Bone marrow (tissue), 2 donors: ENCODE measurements at regions not wholly inside any gene's neighbourhood (a gene's known extent, or its start where the extent isn't known, plus 50 kb on each side); places are given as distances from the start of the nearest gene placed in this dataset.

Experiments
- DNase-seq, 2 donors: peaks; one replicate each; lab custom pipeline; 2025; lab: John Stamatoyannopoulos, UW

DNA sequence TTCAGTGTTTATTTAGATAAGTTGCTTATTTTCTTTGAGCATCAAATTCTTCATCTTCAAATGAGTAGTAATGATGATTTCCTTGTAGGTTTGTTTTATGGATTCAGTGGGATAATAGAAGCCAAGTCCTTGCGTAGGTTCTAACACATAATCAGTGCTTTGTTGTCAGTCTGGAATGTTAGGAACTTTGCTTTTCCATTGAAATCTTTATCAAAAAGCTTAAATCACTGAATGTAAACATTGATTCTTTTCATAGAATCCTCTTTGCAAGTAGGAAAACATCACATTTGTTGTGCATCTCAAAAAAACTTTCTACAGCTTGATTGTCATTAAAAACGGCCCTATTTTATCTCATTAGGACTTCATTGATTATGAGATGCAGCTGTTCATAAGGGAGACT, 490.3 kb upstream of the GOT2 start:
- no peak for DNase-seq

DNA sequence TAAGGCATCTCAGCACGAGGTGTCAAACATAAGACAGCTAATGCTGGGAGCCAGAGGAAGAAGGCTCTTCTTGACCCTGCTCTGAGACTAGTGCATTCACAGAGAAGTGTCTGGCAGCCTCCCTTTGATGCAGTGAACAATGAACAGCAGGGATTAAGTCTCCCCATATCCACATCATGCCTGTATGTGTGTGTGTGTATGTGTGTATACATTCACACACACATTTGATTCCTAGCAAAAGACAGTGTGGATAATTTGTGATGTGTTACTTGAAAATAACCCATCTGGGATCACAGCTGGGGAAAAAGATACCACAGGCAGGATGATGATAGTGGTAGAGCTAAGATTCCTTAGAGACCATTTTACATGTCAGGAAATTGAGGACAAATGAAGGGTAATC, 485.9 kb upstream of the GOT2 start:
- DNase-seq, result no peak

DNA sequence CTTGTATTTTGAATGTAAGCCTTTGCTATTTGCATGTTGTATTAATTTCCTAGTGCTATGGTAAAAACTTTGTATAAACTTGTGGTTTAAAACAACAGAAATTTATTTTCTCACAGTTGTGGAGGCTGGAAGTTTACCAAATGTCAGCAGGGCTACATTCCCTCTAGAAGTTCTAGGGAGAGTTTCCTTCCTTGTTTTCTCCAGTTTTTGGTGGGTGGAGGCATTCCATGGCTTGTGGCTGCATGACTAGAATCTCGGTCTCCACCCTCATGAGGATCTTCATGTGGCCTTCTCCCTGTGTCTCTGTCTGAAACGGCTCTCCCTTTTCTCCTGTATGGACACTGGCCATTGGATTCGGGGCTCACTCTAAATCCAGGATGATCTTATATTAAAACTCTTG, 482.2 kb upstream of the GOT2 start:
- no peak for DNase-seq

DNA sequence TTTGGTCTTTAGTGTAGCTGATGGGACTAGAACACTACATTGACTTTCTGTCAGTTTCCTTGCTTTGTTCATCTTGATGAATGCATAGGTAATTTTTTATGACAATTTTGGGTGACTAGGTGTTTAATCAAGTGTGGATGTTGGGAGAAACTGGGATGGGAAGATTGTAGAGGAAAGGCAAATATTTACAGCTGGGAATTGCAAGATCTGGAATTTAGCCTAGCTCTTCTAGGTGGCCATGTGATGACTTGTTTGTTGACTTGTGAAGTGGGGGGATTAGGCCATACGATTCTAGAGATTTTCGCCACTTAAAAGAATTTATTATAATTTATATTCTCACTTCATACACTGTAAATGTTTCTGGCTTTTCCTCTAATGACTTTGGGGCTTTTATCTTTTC, 480.3 kb upstream of the GOT2 start:
- no peak for DNase-seq

DNA sequence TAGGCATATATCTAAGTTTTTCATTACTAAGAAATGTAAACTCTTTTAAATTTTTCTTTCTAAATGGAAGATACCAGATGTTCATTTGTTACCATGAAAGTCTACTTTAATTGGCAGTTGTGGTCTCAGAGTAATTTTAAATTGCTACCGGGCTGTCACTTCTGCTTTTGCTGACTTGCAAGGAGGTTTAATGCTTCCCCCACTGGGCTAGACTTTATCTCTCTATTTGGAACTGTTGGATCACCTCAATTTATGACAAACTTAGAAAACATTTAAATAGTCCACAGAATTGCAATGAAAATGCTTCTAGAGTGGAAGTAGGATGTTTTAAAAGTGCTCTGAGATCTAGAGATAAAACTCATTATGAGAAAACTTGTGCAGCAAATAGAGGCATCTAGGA, 479.8 kb upstream of the GOT2 start:
- DNase-seq, result no peak

DNA sequence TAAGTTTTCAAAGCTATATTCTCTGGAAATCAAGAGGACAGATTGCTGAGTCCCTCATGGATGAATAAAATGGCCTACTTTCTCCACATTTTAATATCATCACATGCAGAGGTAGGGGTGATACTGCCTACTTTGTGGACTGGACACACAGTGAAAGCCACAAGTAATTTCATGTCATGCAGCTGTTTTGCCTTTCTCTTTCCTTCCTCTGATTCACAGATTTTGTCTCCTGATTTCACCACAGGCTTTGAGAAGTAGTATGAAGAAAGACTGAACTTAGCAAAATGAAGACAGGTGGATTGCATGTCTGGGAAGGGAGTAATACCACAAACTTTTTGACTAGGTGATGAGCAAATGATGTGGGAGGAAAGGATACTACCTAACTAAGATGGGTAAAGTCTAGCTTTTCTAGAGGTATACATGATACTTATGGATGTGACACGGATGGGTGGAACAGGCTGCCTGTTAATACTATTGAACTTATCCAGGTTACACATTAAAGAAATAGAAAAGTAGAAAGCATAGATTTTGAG, 478.4 kb upstream of the GOT2 start:
- DNase-seq, result no peak

DNA sequence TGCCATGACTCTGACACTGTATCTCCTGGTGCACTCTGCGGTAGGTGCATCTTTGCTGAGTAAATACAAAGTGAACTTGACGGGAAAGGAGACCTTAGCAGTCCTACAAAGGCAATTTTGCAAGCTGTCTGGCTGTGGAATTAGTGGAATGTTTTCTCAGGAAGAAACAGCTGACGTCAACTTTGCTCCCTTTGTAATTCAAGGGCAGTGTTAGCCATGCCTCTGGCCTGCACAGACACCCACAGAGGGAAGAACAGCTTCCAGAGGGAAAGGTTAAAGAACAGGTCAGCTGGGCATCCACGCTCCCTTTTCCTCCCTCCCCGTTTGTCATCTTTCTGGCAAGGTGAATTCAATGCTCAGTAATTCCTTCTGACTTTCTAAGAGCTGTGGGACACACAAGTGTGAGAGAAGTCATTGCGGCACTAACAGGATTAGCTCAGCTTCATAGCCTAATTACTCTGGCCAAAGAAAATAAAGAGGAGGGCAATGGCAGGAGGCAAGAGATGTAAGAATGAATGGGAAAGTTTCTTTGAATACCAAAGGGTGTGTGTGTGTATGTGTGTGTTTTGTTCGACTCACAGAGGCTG, 476.9 kb upstream of the GOT2 start:
- no peak for DNase-seq

DNA sequence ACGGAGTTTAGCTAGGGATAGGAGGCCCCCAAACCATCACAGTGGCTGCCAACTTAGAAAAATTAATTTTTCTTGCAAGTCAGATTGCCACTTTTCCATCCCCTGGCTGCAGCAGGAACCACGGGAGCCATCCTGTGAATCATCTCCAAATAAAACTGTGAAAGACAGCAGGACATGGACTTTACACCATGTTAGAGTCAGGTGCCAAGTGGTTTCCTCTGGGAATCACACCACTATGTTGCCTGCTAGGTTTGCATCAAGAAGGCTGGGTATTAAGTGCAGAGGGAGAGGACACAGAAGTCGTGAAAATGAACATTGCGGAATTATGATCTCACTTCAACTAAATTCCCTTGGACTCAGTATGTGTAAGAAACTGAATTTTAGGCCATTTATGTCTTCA, 471.3 kb upstream of the GOT2 start:
- no peak for DNase-seq

DNA sequence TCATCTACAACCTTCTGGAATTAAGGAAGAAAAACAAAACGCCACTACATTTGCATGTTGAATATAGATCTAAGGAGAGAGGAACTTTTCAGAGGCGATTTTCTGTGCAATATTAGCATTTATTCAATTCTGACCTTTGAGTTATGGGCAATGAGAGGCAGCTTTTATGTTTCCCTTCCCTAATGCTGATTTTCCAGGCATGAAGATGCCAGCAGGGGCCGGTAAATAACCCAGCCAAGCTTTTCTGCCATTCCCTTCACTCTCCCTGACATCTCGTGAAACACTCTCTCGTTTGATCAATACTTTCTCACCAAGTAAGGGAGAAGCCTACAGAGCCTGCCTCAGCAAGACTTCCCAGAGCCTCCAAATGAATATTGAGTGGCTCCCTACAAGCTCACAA, 470.5 kb upstream of the GOT2 start:
- DNase-seq, result no peak

DNA sequence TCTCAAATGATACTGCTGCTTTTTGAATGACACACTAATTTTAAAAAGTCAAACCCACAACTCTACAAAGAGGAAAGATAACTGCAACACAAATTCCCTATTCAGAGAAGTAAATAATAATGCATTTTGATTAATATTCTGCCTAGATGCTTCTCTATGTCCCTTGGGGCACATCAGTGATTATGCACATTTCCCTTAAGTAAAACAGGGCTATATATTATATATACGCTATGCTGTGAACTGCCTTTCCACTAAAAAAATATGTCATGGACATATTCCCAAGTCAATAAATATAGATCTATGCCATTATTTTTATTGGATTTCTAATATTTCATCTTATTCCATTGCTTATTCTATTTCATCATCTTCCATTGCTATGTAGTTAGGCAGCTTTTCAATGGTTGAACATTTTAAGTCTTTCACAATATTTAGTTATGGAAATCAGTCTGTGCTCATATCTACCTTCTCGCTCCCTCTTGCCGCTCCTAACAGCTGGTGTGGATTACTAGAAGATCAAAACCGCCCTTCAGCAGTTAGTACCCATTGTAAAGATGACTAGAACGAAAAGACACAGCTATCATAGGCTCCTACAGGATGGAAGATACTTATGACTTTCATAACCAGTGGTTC, 468.2 kb upstream of the GOT2 start:
- no peak for DNase-seq

DNA sequence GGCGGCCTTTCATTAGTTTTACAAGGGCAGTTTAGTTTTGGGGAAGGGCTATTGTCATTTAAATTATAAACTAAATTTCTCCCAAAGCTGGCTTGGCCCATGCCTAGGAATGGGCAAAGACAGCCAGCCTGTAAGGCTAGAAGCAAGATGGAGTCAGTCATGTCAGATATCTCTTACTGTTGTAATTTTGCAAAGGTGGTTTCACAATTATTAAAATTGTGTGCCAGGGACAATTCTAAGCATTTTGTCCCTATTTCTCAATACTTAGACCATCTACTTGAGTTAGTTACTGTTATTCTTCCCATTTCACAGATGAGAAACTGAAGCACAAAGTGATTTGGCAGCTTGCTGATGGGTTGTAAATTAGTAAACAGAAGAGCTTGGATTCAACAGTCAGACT, 467.7 kb upstream of the GOT2 start:
- no peak for DNase-seq

DNA sequence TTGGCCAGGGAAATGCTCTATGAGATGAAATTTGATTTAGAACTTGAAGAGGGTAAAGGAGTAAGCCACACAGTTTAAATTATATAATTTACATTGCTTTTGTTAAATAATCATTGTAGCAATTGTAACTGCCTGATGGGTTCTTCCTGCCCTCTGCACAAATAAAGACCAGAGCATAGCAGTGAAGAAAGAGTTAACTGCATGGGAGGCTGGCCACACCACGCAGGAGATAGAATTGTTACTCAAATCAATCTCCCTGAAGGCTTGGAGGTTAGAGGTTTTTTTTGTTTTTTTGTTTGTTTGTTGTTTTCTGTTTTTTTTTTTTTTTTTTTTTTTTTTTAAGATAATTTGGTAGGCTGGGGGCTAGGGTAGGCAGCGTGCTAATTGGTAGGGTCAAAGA, 467.0 kb upstream of the GOT2 start:
- DNase-seq, result no peak

DNA sequence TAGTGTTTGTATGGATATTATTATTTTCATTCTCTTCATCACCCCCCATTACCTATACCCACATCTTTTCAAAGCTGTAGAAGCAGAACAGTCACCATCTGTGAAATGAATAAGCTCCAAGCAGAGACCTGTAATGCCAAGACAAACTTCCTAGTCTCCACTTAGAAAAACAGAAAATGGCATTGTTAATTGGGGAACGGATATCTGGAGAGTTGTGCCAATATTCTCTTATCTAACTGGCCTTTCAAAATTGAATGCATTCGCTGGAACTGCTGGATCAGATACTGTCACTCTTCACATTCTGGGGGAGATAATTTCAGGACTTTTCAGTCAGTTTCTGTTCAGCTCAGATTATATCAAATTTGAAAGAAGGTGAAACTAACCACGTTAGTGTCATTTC, 464.4 kb upstream of the GOT2 start:
- DNase-seq, result no peak

DNA sequence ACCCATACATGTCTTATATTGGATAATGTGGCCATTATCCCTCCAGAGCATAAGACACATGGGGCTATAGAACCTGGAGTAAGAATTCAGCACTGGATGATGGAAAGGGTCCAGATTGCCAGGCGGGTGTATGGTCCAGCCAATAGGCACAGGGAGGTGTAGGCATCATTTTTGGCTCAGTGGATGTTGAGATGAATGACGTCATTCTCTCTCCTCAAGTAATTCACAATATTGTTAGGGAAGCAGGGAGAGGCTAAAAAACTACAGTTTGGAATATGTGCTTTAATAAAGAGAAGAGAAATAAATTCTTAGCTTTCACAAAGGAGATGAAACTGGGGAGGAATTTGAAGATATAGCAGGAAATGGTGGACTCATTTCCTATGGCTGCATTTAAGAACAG, 461.1 kb upstream of the GOT2 start:
- DNase-seq, result no peak

DNA sequence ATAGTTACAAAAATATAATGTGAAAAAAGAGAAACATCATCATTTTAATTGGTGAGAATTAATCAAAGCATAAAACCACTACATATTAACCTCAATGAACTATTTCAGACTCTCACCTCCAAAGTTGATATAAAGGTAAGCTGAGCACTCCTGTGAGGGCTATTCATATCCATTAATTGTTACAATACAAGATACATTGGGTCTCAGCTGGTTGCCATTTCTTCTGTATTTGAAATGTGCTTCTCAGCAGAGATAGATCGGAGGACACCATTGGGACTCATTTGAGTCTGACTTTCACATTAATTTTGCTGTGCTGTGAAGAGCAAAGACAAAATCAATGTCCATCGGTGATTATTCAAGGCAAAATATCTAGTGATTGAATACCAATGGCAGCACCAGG, 459.5 kb upstream of the GOT2 start:
- DNase-seq, result no peak

DNA sequence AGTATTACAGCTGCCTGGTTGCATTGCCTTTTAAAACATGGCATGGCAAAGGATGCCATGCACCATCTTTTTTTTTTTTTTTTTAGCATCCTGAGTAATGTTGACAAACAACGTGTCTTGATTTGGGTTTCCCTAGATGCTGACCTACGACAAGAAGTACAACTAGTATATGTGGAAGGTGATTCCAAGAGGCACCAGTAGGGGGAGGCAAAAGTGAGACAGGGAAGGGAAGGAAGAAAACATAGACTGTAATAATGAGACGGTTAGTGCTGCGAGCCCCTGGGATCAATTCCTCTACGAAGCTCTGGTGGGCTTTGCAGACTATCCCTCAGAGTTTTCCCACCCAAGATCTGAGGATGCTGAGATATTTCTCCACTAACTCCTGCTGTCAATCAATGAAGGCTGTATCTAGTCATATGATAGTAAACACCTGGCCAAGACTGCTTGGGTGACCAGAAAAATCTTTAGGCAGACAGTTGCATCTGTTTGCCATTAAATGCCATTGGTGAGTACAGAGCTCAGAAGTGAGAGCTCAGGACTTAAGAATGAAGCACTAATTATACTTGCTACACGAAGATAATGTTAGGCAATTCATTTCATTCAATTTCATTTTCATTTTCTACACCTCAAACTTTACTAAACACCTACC, 458.6 kb upstream of the GOT2 start:
- DNase-seq, result no peak

DNA sequence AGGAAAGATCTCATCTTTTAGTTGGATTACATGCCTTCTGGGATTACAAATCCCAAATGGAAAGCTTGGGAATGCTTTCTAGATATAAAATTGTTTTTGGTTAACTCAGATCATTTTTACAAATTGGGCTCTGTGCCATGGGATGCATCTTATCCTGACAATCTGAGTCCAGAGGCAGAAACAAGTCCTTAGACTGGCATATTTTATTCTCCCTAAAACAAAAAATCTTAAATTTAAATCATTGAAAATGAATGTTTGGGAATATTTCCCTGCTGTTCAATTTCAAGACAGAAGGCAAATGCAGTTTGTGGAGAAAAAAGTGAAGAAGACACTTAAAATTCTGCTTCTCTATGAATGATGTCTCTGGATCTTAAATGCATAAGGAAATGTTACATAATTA, 456.6 kb upstream of the GOT2 start:
- DNase-seq, result no peak

DNA sequence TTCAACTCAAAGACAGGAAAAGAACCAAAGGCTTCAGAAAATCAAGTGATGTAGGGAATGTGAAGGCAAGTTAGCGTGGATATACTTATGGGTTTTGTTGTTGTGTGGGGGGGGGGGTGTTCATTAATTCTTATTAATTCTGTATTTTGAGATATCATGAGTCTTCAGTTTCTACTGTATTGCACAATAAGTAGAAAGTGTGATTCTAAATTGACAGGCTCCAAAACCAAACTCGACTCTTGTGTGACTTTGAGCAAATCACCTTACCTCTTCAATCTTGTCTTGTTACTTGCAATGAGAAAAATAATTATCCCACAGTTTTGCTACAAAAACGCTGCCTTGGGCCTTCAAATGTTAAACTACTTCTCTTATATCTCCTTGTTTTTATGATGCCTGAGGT, 453.9 kb upstream of the GOT2 start:
- DNase-seq, result no peak

DNA sequence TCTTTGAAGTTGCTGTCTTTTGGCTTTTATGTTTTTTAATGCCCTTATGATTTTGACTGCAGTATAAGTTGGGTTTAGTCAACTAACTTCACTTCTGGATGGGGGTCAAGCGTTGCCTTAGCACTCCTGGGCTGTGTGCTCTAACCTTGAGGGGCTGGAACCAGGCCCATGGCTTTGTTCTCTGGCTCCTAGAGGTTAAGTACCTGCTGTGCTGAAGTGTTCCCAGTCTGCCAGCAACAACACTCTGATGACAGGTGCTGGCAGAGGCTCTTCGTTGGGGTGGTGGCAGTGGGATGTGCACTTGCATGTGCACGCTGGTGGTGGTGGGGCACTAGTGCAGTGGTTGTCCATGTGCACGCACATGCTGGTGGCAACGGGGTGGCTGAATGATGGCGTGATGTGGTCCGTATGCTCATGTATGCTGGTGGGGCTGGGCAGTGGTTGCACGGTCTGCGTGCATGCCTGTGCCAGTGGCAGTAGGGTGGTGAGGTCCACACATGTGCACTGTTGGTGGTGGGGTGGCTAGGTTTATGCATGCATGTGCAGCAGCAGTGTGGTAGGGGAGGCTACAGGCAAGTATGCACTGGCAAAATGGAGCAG, 447.8 kb upstream of the GOT2 start:
- no peak for DNase-seq

DNA sequence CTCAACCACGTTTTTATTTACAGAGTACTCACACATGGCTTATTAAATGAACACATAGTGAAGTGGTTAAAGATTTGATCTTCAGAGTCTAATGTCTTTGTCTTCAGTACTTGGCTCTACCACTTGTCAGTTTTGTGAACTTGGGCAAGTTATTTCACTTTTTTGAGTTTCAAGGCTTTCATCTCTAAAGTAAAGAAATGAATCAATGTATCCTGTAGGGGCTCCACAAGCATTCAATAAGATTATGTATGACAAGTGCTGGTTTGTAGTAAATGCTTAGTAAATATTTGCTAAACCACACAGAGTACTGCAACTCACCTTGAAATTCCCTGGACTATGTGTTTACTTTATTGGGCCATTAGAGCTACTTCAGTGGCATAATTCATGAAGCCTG, 446.0 kb upstream of the GOT2 start:
- DNase-seq, result no peak

DNA sequence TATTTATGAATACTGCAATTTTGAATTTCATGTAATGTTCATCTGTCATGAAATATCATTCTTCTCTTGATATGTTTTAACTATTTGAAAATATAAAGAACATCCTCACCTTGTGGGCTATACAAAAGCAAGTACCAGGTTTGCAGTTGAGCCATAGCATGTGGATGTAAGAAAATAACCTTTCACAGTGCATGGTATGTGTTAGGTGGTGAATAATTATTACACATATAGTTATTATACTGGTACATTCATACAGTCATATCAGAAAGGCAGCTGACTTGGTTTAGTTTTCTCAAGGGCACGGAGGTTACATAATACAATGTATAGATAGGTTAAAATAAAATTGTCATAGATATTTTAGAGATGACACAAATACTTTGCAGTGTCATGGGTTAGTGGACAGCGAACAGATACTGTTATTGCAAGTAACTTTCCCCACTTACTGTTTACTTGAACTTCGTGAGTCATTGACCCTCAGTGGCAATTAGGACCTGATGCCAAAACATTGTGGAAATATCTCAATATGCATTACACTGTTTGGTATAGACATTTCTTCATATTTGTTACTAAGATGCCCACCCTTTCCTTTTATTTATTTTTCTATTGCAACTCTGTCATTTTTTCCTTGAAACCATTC, 445.4 kb upstream of the GOT2 start:
- no peak for DNase-seq

DNA sequence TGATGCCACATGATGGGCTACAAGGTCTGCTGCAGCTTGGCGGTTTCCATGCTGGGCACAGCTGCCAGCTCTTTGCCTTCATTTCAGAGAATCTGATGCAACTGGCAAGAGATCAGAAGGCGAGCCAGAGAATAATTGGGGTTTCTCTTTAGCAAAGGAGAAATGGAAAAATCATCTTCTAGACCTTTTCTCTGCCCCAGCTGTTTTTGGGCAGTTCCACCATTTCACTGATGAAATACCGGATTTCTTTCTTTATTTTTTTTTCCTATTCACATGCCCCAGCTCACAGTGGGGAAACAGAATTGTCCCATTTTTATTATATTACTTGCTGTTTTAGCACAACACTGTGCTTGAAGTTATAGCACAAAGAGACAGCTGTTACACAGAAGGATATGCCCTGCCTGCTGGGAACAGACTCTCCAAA, 439.3 kb upstream of the GOT2 start:
- no peak for DNase-seq
